HG03460 (cell line): ENCODE measurements at regions not wholly inside any gene's neighbourhood (a gene's known extent, or its start where the extent isn't known, plus 50 kb on each side); places are given as distances from the start of the nearest gene placed in this dataset.
"Not testable (repeated sequence)": the region's sequence is repeated elsewhere in the genome, so short reads cannot be mapped to it uniquely, and the experiment has no call there.

Experiments
- ATAC-seq: cut with Tn5 transposase; IDR thresholded peaks from one replicate; pipeline ENCODE4 v1.9.1; 2021; ENCODE audit not compliant: unreplicated experiment

DNA sequence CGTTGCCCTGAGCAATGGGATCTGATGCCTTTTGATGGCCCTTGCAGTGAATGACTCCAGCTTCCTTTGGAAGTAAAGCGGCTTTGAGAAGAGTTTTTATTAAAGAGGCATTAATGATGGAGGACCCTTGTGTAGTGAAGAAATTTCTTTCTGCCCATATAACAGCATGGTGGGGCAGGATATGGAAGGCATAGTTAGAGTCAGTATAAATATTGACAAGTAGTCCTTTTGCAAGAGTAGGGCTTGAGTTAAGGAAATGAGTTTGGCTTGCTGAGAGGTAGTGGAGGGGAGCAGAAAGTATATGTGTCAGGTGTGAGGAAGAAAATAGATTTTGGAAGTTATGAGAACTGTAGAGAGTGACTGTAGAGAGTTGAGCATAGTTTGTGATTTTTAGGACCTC, 254.1 kb upstream of the DIO3 start:
- not testable (repeated sequence) for ATAC-seq

DNA sequence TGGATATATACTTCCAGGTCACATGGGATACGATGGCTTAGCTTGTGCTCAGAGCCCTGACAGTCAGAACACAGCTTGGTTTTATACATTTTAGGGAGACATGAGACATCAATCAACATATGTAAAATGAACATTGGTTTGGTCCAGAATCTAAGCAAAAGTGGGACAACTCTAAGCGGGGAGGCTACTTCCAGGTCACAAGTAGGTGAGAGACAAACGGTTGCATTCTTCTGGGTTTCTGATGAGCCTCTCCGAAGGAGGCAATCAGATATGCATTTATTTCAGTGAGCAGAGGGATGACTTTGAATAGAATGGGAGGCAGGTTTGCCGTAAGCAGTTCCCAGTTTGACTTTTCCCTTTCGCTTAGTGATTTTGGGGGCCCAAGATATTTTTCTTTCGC, 250.1 kb upstream of the DIO3 start:
- ATAC-seq: not testable (repeated sequence)

DNA sequence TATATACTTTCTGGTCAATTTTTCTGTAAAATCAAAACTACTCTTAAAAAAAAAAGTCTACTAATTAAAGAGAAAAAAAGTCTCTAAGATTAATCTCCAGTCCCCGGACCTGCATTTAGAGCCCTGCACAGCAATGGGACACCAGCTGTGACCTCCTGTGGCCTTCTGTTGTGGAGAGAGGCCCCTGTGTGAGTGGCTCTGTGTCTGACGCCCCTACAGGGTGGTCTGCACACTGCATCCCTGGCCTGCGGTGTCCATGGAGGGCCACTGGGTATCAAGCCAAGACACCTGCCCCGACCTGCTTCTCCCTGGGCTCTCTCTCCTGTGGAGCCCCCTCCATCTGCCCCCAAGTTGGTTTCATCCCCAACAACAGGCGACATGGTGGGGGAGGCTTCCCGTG, 248.0 kb upstream of the DIO3 start:
- ATAC-seq: no peak

DNA sequence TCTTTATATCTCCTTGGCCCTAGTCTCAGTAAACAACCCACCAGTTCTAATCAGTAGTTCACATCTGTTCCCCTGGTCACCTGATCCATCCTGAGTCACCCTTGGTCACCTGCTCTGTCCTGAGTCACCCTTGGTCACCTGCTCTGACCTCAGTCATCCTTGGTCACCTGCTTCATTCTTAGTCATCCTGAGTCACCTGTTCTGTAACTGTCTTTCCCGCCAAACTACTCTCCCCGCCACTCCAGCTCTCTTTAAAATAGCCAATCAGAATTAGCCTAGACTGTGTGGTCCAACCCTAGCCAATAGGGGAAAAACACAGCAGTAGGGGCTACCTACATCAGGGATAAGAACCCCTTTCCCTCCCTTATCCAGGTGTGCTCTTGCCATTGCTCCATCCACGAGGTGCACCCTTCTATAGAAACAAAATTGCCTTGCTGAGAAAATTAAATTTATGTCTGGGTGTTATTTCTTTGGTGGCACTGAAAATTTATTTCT, 245.4 kb upstream of the DIO3 start:
- no peak for ATAC-seq

DNA sequence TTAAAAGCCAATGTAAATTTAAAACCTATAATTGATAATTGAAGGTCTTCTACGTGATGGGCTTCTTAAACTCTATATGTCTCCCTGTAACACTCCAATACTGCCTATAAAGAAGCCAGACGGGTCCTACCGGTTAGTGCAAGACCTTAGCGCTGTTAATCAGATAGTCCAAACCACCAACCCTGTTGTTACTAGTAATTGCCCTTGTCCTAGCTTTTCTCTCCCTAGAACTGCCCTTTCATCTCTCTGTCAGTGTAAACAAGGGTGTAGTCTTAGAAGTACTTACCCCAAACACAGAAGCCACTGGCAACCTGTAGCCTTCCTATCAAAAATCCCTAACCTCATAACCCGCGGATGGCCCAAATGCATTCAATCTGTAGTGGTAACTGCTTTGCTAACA, 243.0 kb upstream of the DIO3 start:
- ATAC-seq: no peak

DNA sequence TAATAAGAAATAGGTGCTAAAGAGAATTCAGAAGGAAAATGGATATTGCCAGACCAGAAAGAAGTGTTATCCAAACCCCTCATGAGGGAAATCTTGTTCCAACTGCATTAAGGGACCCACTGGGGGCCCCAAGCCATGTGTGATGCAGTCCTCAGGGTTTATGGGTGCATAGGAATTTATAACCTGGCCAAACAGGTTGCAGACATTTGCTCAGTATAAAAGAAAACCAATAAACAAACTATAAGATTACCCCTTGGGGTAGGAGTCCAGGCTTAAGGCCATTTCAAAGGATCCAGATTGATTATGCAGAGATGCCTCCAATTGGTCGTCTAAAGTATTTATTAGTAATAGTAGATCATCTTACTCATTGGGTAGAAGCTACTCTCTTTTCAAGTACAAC, 240.9 kb upstream of the DIO3 start:
- no peak for ATAC-seq

- no peak for ATAC-seq
Observed at GRCh38 chr14:101322223-101322622, 239.1 kb upstream of the DIO3 start.

- ATAC-seq: no peak
Observed at GRCh38 chr14:101323111-101323510, 238.2 kb upstream of the DIO3 start.

- not testable (repeated sequence) for ATAC-seq
Observed at GRCh38 chr14:101323614-101324235, 237.6 kb upstream of the DIO3 start.

DNA sequence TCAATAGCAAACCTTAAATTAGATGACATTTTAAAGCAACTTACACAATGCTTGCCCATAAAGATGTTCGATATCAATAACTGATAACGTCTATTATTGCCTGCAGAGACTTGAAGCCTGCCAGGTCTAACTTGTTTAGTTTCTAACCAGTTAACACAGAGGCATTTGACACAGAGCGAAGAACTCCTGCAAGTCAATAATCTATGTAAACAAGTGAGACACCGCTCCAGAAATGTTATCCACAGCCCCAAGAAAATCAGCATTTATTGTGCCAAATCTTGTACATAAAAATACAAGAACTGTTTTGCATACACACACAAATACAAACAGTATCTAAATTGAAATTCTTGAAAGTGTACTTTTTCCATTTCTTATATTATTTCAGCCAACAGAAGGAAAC, 236.0 kb upstream of the DIO3 start:
- no peak for ATAC-seq

DNA sequence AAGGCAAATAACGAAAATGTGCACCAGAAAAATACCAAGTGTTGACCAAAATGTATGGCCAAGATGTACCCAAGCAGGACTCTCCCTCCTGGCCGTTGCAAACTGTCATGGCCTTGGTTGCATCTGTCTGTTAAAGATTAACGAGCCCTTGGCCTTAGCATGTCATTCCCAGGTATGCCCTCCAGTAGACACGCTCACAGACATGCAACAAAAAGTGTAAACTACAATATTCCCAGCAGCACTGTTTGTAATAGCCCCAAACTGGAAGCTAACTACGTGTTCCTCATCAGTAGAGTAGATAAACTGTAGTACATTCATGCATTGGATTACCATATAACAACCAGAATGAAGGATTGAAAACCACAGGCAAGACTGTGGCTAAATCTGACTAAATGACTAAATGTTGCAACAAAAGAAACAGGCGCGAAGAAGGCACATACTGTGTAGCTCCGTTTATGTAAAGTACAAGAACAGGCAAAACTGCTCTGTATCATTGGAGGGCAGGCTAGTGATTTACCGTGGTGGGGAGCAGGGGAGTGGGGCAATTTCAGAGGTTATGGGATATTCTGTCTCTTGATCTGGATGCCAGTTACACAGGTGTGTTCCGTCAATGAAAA, 232.8 kb upstream of the DIO3 start:
- no peak for ATAC-seq

- ATAC-seq: no peak
Observed at GRCh38 chr14:101330416-101331140, 230.7 kb upstream of the DIO3 start.

- no peak for ATAC-seq
Observed at GRCh38 chr14:101331141-101331525, 230.2 kb upstream of the DIO3 start.

GRCh38 chr14:101331661-101332169, 229.6 kb upstream of the DIO3 start:
- ATAC-seq: no peak

- ATAC-seq: no peak
Observed at GRCh38 chr14:101332281-101332680, 229.0 kb upstream of the DIO3 start.

GRCh38 chr14:101333335-101334280, 227.7 kb upstream of the DIO3 start:
- ATAC-seq: no peak

GRCh38 chr14:101334656-101335055, 226.6 kb upstream of the DIO3 start:
- no peak for ATAC-seq

DNA sequence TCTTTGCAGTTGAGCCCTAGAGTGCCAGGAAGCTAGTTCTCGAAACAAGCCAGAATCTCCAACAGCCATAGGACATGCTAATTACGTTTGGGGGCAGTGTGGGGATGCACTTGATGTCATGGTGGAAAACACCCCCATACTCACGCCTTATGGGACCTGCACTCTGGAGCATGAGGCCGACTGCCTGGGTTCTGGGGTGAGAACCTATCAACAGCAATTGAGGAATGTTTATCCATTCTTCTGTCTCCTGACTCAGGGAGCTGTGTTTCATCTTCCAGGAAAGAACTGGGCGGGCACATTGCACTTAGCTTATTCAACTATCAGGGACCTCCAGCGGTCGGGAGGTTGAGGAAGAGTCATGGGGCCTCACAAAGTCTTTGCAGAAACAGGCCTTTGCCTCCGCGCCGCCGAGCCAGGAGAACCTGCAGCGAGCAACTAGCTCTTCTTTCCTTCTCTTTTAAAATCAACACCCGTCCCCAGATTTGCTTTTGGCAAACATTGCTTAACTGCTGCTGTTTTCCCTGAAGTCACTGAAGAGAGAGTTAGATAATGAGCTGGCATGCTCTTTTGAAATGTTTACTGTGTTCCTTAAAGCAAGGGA, 226.1 kb upstream of the DIO3 start:
- no peak for ATAC-seq

DNA sequence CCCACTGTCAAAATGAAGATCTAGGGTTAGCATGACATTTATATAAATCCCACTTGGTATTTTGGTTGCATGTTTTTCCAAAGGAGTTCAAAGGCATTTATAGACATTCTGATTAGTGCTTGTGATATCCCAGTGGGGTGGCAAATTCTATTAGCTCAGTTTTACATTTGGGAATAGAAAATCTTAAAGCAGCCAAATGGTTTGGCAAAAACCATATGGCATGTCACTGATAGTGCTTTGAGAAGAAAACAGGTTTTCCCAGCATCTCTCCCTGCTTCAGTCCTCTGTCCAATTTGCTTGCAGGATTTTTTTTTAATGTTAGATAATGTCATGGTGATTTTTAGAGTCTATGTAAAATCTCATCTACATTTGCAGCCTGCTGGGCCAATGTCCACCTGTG, 225.1 kb upstream of the DIO3 start:
- no peak for ATAC-seq

DNA sequence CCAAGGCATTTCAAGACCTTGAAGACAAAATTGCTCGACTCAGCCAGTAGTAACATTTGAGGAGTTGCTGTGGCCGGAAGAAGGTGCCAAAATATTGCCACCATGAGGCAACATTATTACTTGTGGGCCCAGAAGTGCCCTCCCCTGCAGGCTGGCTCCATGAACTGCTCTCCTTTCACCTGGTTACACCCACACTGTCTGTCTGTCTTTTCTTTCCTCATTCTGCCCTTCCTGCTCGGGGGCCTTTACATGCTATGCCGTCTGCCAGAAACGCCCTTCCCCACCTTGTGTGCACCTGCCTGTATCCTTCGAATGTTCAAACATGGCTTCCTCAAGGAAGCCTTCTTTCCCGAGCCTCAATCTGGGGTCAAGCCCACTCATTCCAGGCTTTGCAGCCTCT, 224.2 kb upstream of the DIO3 start:
- ATAC-seq: no peak

DNA sequence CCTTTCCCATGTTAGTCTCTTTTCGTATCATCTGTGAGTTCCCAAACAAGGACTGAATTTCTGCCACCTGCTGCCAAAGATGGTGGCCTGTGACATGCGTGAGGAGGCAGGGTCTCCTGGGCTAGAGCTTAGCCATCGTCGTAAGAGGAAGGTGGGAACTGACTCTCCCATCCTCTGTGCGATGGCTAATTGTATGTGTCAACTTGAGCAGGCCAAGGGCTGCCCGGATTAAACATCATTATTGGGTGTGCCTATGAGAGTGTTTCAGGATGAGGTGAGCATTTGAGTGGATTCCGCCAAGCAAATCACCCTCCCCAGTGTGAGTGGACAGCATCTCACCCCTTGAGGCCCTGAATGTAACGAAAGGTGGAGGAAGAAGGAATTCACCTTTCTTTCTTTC, 220.7 kb upstream of the DIO3 start:
- ATAC-seq: no peak
